Prostate gland (tissue), 2 donors: ENCODE measurements at regions not wholly inside any gene's neighbourhood (a gene's known extent, or its start where the extent isn't known, plus 50 kb on each side); places are given as distances from the start of the nearest gene placed in this dataset.

Experiments used
- DNase-seq: peaks from one replicate; pipeline ENCODE4 v3.0.0-alpha.2; 2019; ENCODE audit warnings: low spot score
- H3K27ac ChIP-seq, 2 donors: fragments of 200-600 bp; sonication (generic); 2 replicates each; pipeline ENCODE4 v1.5.1; 2017 to 2019
- H3K27me3 ChIP-seq: fragments of 200-600 bp; sonication (generic); replicated peaks from 2 replicates; pipeline ENCODE4 v1.5.1; 2019; ENCODE audit not compliant: insufficient read depth
- H3K36me3 ChIP-seq, 2 donors: fragments of 200-600 bp; sonication (generic); 1 replicate in 1 of 2; 2 replicates in 1 of 2; pipeline versions ENCODE4 v1.5.1 to v1.8.1; 2017 to 2019
- H3K4me1 ChIP-seq: fragments of 200-600 bp; sonication (generic); replicated peaks from 2 replicates; pipeline ENCODE4 v1.5.1; 2019
- H3K4me3 ChIP-seq, 2 donors: fragments of 200-600 bp; sonication (generic); 2 replicates each; pipeline ENCODE4 v1.5.1; 2017 to 2019
- H3K9me3 ChIP-seq: fragments of 200-600 bp; sonication (generic); 2 replicates; pipeline ENCODE4 v1.5.1; 2017
- CTCF ChIP-seq, 4 experiments: fragments of 200-600 bp in 2 of 4; fragments of 450-650 bp in 2 of 4; sonication (generic) in 2 of 4; IDR thresholded peaks; 1 replicate in 3 of 4; 2 replicates in 1 of 4; pipeline ENCODE4 v1.5.1; 2016 to 2019; ENCODE audit warnings: antibody characterized with exemption in 4 of 4, mild to moderate bottlenecking in 2 of 4, moderate library complexity in 2 of 4
- POLR2A ChIP-seq: fragments of 450-650 bp; IDR thresholded peaks from one replicate; pipeline ENCODE4 v1.6.1; 2016; ENCODE audit warnings: antibody characterized with exemption, mild to moderate bottlenecking
- POLR2AphosphoS5 ChIP-seq: sonication (generic); formaldehyde crosslinking; IDR thresholded peaks from one replicate; pipeline ENCODE4 v1.6.1; 2017; ENCODE audit warnings: antibody characterized with exemption
- WGBS: methylation state at CpG from one replicate; pipeline ENCODE4 v1.1.5; 2018; 5-methylcytosine and 5-hydroxymethylcytosine counted together
- intact Hi-C: fragments of 100-400 bp; cut with DNase I; formaldehyde crosslinking; loops from one replicate; pipeline ENCODE4 v1.14.2; 2022

GRCh38 chr13:70457474-70457873, 349.2 kb upstream of the KLHL1 start:
- intact Hi-C loops, result no loop called here
- Histone ChIP-seq H3K4me3 (no peak overlapping the region), H3K27ac (no peak overlapping the region), H3K36me3 (no peaks in the 10 kb centered on the region), H3K4me1 (no peaks in the 10 kb centered on the region), H3K27me3 (no peaks in the 10 kb centered on the region), H3K9me3 (no peaks in the 10 kb centered on the region)
- no peak for DNase-seq
- WGBS, result 17% methylated on average over 1 of the region's 1 CpG
- TF ChIP-seq CTCF (IDR thresholded peaks at IDR 0.05) (no peak), POLR2A (no peak), POLR2AphosphoS5 (no peak)

- TF ChIP-seq POLR2AphosphoS5 (no peak), POLR2A (no peak), CTCF (IDR thresholded peaks at IDR 0.05) (no peak)
- DNase-seq, result no peak
- no peak overlapping the region for H3K27ac ChIP-seq
- no peaks in the 10 kb centered on the region for H3K36me3 ChIP-seq
- no peaks in the 10 kb centered on the region for H3K4me1 ChIP-seq
- no peaks in the 10 kb centered on the region for H3K9me3 ChIP-seq
- H3K27me3 ChIP-seq, result no peaks in the 10 kb centered on the region
- H3K4me3 ChIP-seq, result no peak overlapping the region
- WGBS, result 74% methylated on average over 2 of the region's 2 CpGs
- intact Hi-C loops, result no loop called here
Measured at GRCh38 chr13:70448820-70449219, 340.6 kb upstream of the KLHL1 start.

- H3K9me3 ChIP-seq, result no peaks in the 10 kb centered on the region
- H3K4me3 ChIP-seq, result no peak overlapping the region
- intact Hi-C loops, result no loop called here
- 84% methylated on average over 2 of the region's 2 CpGs for WGBS
- TF ChIP-seq POLR2A (no peak), CTCF (IDR thresholded peaks at IDR 0.05) (no peak), POLR2AphosphoS5 (no peak)
- no peaks in the 10 kb centered on the region for H3K4me1 ChIP-seq
- no peak overlapping the region for H3K27ac ChIP-seq
- H3K27me3 ChIP-seq, result no peaks in the 10 kb centered on the region
- no peak for DNase-seq
- H3K36me3 ChIP-seq, result no peaks in the 10 kb centered on the region
Measured at GRCh38 chr13:70432276-70432805, 324.1 kb upstream of the KLHL1 start.

GRCh38 chr13:70430256-70430655, 322.0 kb upstream of the KLHL1 start:
- Histone ChIP-seq H3K4me3 (no peak overlapping the region), H3K27ac (no peak overlapping the region), H3K27me3 (no peaks in the 10 kb centered on the region), H3K36me3 (no peaks in the 10 kb centered on the region), H3K9me3 (no peaks in the 10 kb centered on the region), H3K4me1 (no peaks in the 10 kb centered on the region)
- DNase-seq, result no peak
- intact Hi-C loops, result no loop called here
- TF ChIP-seq POLR2AphosphoS5 (no peak), POLR2A (no peak), CTCF (IDR thresholded peaks at IDR 0.05) (no peak)

GRCh38 chr13:70424928-70425327, 316.7 kb upstream of the KLHL1 start:
- H3K27me3 ChIP-seq, result no peaks in the 10 kb centered on the region
- H3K36me3 ChIP-seq, result no peaks in the 10 kb centered on the region
- intact Hi-C loops, result no loop called here
- TF ChIP-seq CTCF (IDR thresholded peaks at IDR 0.05) (no peak), POLR2AphosphoS5 (no peak), POLR2A (no peak)
- H3K9me3 ChIP-seq, result no peaks in the 10 kb centered on the region
- DNase-seq, result no peak
- no peaks in the 10 kb centered on the region for H3K4me1 ChIP-seq
- no peak overlapping the region for H3K27ac ChIP-seq
- H3K4me3 ChIP-seq, result no peak overlapping the region
